Mesenchymal stem cell (in vitro differentiated cells and primary cell): ENCODE measurements at regions not wholly inside any gene's neighbourhood (a gene's known extent, or its start where the extent isn't known, plus 50 kb on each side); places are given as distances from the start of the nearest gene placed in this dataset.

ENCODE experiments used
- DNase-seq: peaks from one replicate; pipeline ENCODE4 v3.0.0-alpha.2; 2013
- H2AFZ ChIP-seq: one replicate; pipeline ENCODE4 v1.6.1; 2013; ENCODE audit warnings: low read depth, mild to moderate bottlenecking, control low read depth, inconsistent platforms, low read length, moderate library complexity
- H2AK5ac ChIP-seq: 2 replicates; pipeline ENCODE4 v1.6.1; 2013; ENCODE audit warnings: low read length, moderate library complexity, mild to moderate bottlenecking, inconsistent platforms; ENCODE audit not compliant: severe bottlenecking
- H2BK120ac ChIP-seq: one replicate; pipeline ENCODE4 v1.6.1; 2013; ENCODE audit warnings: low read depth, mild to moderate bottlenecking, inconsistent platforms, low read length, moderate library complexity
- H2BK12ac ChIP-seq, 2 experiments: one replicate each; pipeline ENCODE4 v1.6.1; 2013; ENCODE audit warnings: inconsistent platforms in 2 of 2, low read length in 2 of 2, mild to moderate bottlenecking in 2 of 2, moderate library complexity in 2 of 2, control low read depth in 1 of 2
- H2BK15ac ChIP-seq: one replicate; pipeline ENCODE4 v1.6.1; 2013; ENCODE audit warnings: mild to moderate bottlenecking, low read depth, inconsistent platforms; ENCODE audit not compliant: poor library complexity, severe bottlenecking
- H2BK5ac ChIP-seq: 2 replicates; pipeline ENCODE4 v1.6.1; 2013; ENCODE audit warnings: low read depth, mild to moderate bottlenecking, low read length, control low read depth, inconsistent platforms; ENCODE audit not compliant: poor library complexity, severe bottlenecking
- H3K14ac ChIP-seq, 2 experiments: one replicate each; pipeline ENCODE4 v1.6.1; 2013; ENCODE audit warnings: inconsistent platforms in 2 of 2, low read length in 2 of 2, control low read depth in 1 of 2, mild to moderate bottlenecking in 1 of 2, moderate library complexity in 1 of 2
- H3K18ac ChIP-seq, 2 experiments: one replicate each; pipeline ENCODE4 v1.6.1; 2013; ENCODE audit warnings: inconsistent platforms in 2 of 2, low read length in 2 of 2, control low read depth in 1 of 2, low read depth in 1 of 2, mild to moderate bottlenecking in 1 of 2
- H3K23ac ChIP-seq, 2 experiments: one replicate each; pipeline ENCODE4 v1.6.1; 2013; ENCODE audit warnings: inconsistent platforms in 2 of 2, low read length in 2 of 2, mild to moderate bottlenecking in 2 of 2, moderate library complexity in 2 of 2, control low read depth in 1 of 2
- H3K27ac ChIP-seq: 2 replicates; pipeline ENCODE4 v1.5.1; 2013; ENCODE audit warnings: mild to moderate bottlenecking, moderate library complexity, low read length, control low read depth, inconsistent platforms; ENCODE audit not compliant: poor library complexity, severe bottlenecking
- H3K27me3 ChIP-seq, 2 experiments: 2 replicates each; pipeline versions ENCODE4 v1.6.1 to v1.7.0; 2013; ENCODE audit warnings: low read length in 2 of 2, mild to moderate bottlenecking in 2 of 2, moderate library complexity in 2 of 2, control low read depth in 1 of 2, inconsistent platforms in 1 of 2; ENCODE audit not compliant: control insufficient read depth in 1 of 2, insufficient read depth in 1 of 2
- H3K36me3 ChIP-seq, 2 experiments: 2 replicates each; pipeline versions ENCODE4 v1.6.1 to v1.7.0; 2013; ENCODE audit warnings: low read length in 2 of 2, control low read depth in 1 of 2, inconsistent platforms in 1 of 2, low read depth in 1 of 2, mild to moderate bottlenecking in 1 of 2; ENCODE audit not compliant: insufficient read depth in 2 of 2, control insufficient read depth in 1 of 2
- H3K4ac ChIP-seq, 2 experiments: one replicate each; pipeline ENCODE4 v1.6.1; 2013; ENCODE audit warnings: inconsistent platforms in 2 of 2, low read length in 2 of 2, mild to moderate bottlenecking in 2 of 2, moderate library complexity in 2 of 2, control low read depth in 1 of 2, low read depth in 1 of 2
- H3K4me1 ChIP-seq: 2 replicates; pipeline ENCODE4 v1.6.1; 2013; ENCODE audit warnings: low read depth, low read length, control low read depth; ENCODE audit not compliant: control insufficient read depth, insufficient read depth
- H3K4me2 ChIP-seq: 2 replicates; pipeline ENCODE4 v1.6.1; 2013; ENCODE audit warnings: low read length, mild to moderate bottlenecking, inconsistent platforms; ENCODE audit not compliant: poor library complexity, severe bottlenecking
- H3K4me3 ChIP-seq, 2 experiments: 2 replicates each; pipeline versions ENCODE4 v1.5.1 to v1.7.0; 2013; ENCODE audit warnings: low read length in 2 of 2, mild to moderate bottlenecking in 2 of 2, control low read depth in 1 of 2, low read depth in 1 of 2; ENCODE audit not compliant: insufficient read depth in 1 of 2
- H3K79me1 ChIP-seq: replicated peaks from 2 replicates; pipeline ENCODE4 v1.6.1; 2013; ENCODE audit warnings: mild to moderate bottlenecking, control low read depth, low read length, inconsistent platforms; ENCODE audit not compliant: poor library complexity, severe bottlenecking
- H3K9ac ChIP-seq: 2 replicates; pipeline ENCODE4 v1.7.0; 2013; ENCODE audit warnings: mild to moderate bottlenecking, low read length, moderate library complexity
- H3K9me3 ChIP-seq: 2 replicates; pipeline ENCODE4 v1.7.0; 2013; ENCODE audit warnings: mild to moderate bottlenecking, low read length; ENCODE audit not compliant: control insufficient read depth
- H4K8ac ChIP-seq: one replicate; pipeline ENCODE4 v1.6.1; 2013; ENCODE audit warnings: inconsistent platforms, mild to moderate bottlenecking, low read length, moderate library complexity
- H4K91ac ChIP-seq: one replicate; pipeline ENCODE4 v1.6.1; 2013; ENCODE audit warnings: mild to moderate bottlenecking, low read length, inconsistent platforms
- WGBS: methylation state at CpG from one replicate; pipeline ENCODE4 v1.1.7; 2013; ENCODE audit warnings: mixed read lengths; 5-methylcytosine and 5-hydroxymethylcytosine counted together

GRCh38 chr16:5234295-5235050 is 136.9 kb upstream of the EEF2KMT start:
- no peak overlapping the region for H4K8ac ChIP-seq
- H2BK12ac ChIP-seq: no peak overlapping the region
- no peak for DNase-seq
- no peak overlapping the region for H2AK5ac ChIP-seq
- H3K23ac ChIP-seq: no peak overlapping the region
- no peak overlapping the region for H2BK15ac ChIP-seq
- no peak overlapping the region for H2BK5ac ChIP-seq
- no peaks in the 10 kb centered on the region for H3K9me3 ChIP-seq
- no peak overlapping the region for H3K4me2 ChIP-seq
- H3K27ac ChIP-seq: no peak overlapping the region
- no peak overlapping the region for H2AFZ ChIP-seq
- H3K14ac ChIP-seq: no peak overlapping the region
- peaks cover 0 to 6% of the 10 kb centered on the region in 2 experiments for H3K27me3 ChIP-seq
- H3K36me3 ChIP-seq: no peaks in the 10 kb centered on the region
- no peak overlapping the region for H3K18ac ChIP-seq
- no peak overlapping the region for H3K9ac ChIP-seq
- no peaks in the 10 kb centered on the region for H3K4me1 ChIP-seq
- H3K4ac ChIP-seq: no peak overlapping the region
- no peak overlapping the region for H4K91ac ChIP-seq
- no peak overlapping the region for H3K4me3 ChIP-seq
- H3K79me1 ChIP-seq: no peaks in the 10 kb centered on the region
- WGBS: 73% methylated on average over 21 of the region's 21 CpGs
- H2BK120ac ChIP-seq: no peak overlapping the region

DNA sequence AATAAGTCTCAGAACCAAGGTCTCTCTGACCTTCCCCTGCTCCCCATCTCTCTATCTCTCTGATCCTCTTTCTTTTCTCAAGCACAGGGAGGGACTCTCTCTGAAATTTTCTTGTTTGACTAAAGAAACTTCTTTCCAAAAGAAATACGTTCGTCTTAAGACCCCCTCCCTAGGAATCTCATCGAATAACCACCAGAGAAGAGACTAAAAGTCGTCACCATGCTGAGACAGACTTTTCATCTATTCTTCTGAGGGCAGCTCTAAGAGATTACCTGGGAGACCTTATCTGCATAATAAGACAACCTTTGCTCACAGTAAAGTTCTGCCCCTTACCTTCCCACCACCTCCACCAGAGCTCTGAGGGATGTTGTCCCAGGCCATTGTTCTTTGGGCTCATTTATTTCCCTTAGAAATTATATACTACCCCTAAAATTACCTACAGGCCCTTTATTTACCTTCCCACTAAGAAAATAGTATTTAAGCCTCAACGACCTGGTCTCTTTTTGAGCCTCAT is 133.7 kb upstream of the EEF2KMT start:
- no peak overlapping the region for H3K27ac ChIP-seq
- no peak overlapping the region for H3K4me2 ChIP-seq
- no peak overlapping the region for H2AFZ ChIP-seq
- no peak overlapping the region for H3K4ac ChIP-seq
- H2BK120ac ChIP-seq: no peak overlapping the region
- no peak overlapping the region for H3K23ac ChIP-seq
- no peaks in the 10 kb centered on the region for H3K9me3 ChIP-seq
- H3K18ac ChIP-seq: no peak overlapping the region
- H2AK5ac ChIP-seq: no peak overlapping the region
- H3K4me1 ChIP-seq: no peaks in the 10 kb centered on the region
- H2BK5ac ChIP-seq: no peak overlapping the region
- no peaks in the 10 kb centered on the region for H3K27me3 ChIP-seq
- no peaks in the 10 kb centered on the region for H3K79me1 ChIP-seq
- 61% methylated on average over 5 of the region's 5 CpGs for WGBS
- no peaks in the 10 kb centered on the region for H3K36me3 ChIP-seq
- no peak overlapping the region for H4K91ac ChIP-seq
- H3K9ac ChIP-seq: no peak overlapping the region
- H3K4me3 ChIP-seq: no peak overlapping the region
- no peak overlapping the region for H4K8ac ChIP-seq
- H2BK15ac ChIP-seq: no peak overlapping the region
- no peak for DNase-seq
- H2BK12ac ChIP-seq: no peak overlapping the region
- H3K14ac ChIP-seq: no peak overlapping the region

GRCh38 chr16:5228369-5228768 is 130.8 kb upstream of the EEF2KMT start:
- Histone ChIP-seq H3K9me3 (no peaks in the 10 kb centered on the region), H3K23ac (no peak overlapping the region), H2BK12ac (no peak overlapping the region), H2BK15ac (no peak overlapping the region), H3K27ac (no peak overlapping the region), H2BK5ac (no peak overlapping the region), H2AK5ac (no peak overlapping the region), H2AFZ (no peak overlapping the region), H3K4me1 (no peaks in the 10 kb centered on the region), H3K4ac (no peak overlapping the region), H3K79me1 (no peaks in the 10 kb centered on the region), H3K9ac (no peak overlapping the region), H3K4me3 (no peak overlapping the region), H3K18ac (no peak overlapping the region), H4K91ac (no peak overlapping the region), H2BK120ac (no peak overlapping the region), H3K27me3 (no peaks in the 10 kb centered on the region), H3K36me3 (no peaks in the 10 kb centered on the region), H3K14ac (no peak overlapping the region), H4K8ac (no peak overlapping the region), H3K4me2 (no peak overlapping the region)
- DNase-seq: no peak
- WGBS: 3% methylated on average over 3 of the region's 3 CpGs

- no peak overlapping the region for H2BK5ac ChIP-seq
- no peaks in the 10 kb centered on the region for H3K36me3 ChIP-seq
- no peak overlapping the region for H2BK120ac ChIP-seq
- no peak overlapping the region for H4K8ac ChIP-seq
- no peak overlapping the region for H3K18ac ChIP-seq
- H3K14ac ChIP-seq: no peak overlapping the region
- no peaks in the 10 kb centered on the region for H3K79me1 ChIP-seq
- no peak overlapping the region for H2BK15ac ChIP-seq
- no peaks in the 10 kb centered on the region for H3K27me3 ChIP-seq
- no peak overlapping the region for H3K9ac ChIP-seq
- no peak overlapping the region for H3K4me3 ChIP-seq
- no peak overlapping the region for H2AFZ ChIP-seq
- 63% methylated on average over 10 of the region's 10 CpGs for WGBS
- no peak overlapping the region for H4K91ac ChIP-seq
- no peak overlapping the region for H3K4ac ChIP-seq
- no peak overlapping the region for H2AK5ac ChIP-seq
- no peak overlapping the region for H2BK12ac ChIP-seq
- no peak overlapping the region for H3K27ac ChIP-seq
- H3K9me3 ChIP-seq: no peaks in the 10 kb centered on the region
- no peaks in the 10 kb centered on the region for H3K4me1 ChIP-seq
- H3K23ac ChIP-seq: no peak overlapping the region
- no peak overlapping the region for H3K4me2 ChIP-seq
- DNase-seq: no peak
Measured at GRCh38 chr16:5225931-5226655, 128.5 kb upstream of the EEF2KMT start.
